ENCODE measurements at regions not wholly inside any gene's neighbourhood (a gene's known extent, or its start where the extent isn't known, plus 50 kb on each side); places are given as distances from the start of the nearest gene placed in this dataset.
A peak's percentile ranks its signal among the peaks of the same experiment; 100 is the strongest.

GRCh38 chr20:11468880-11469279, 448.8 kb upstream of the BTBD3 start:
- WGBS, 2 experiments (ENCODE audit: extremely low coverage in 1 of 2, insufficient coverage in 1 of 2, insufficient read length in 1 of 2, insufficient replicate concordance in 2 of 2, low coverage in 1 of 2, low lambda C conversion rate in 2 of 2, missing lambda C conversion rate in 1 of 2), result 90% methylated on average over 2 of the region's 2 CpGs; no CpG with 5 or more reads in 1 of the 2 experiments
- Histone ChIP-seq H2BK5ac (ENCODE audit: low read depth, low read length) (0 out of 2 replicates have a peak overlapping the region, but pooled peaks have one; percentile 1), H3K27ac (ENCODE audit: low read depth, low read length) (no peak overlapping the region), H3K79me2 (ENCODE audit: control insufficient read depth in 1 of 2, insufficient read depth in 2 of 2, low read length in 2 of 2) (no peaks in the 10 kb centered on the region), H2BK15ac (ENCODE audit: low read length) (no peak overlapping the region), H2BK20ac (ENCODE audit: low read length) (peak overlapping the region; percentile 97), H2AFZ (ENCODE audit: low read length) (no peak overlapping the region), H3K9ac (replicated peaks in 1 of 4; ENCODE audit: extremely low read depth in 1 of 4, low read depth in 3 of 4, low read length in 3 of 4) (no peak overlapping the region), H4K20me1 (replicated peaks in 1 of 2; ENCODE audit: control insufficient read depth in 1 of 2, insufficient read depth in 2 of 2, low read length in 2 of 2) (no peaks in the 10 kb centered on the region), H4K91ac (replicated peaks; ENCODE audit: insufficient read length, low read length) (no peak overlapping the region), H3K14ac (ENCODE audit: insufficient read length) (no peak overlapping the region), H3K9me3 (ENCODE audit: insufficient read depth in 2 of 2, low read depth in 1 of 2, low read length in 1 of 2) (no peaks in the 10 kb centered on the region), H2AK5ac (ENCODE audit: low read depth, low read length) (peak overlapping the region; percentile 32; the same call in 1 of the 2 replicates), H3K23ac (ENCODE audit: insufficient read length) (no peak overlapping the region), H3K4me3 (ENCODE audit: extremely low read depth in 1 of 4, insufficient read depth in 2 of 4, low read depth in 3 of 4, low read length in 4 of 4) (no peak overlapping the region), H4K8ac (ENCODE audit: extremely low read depth, insufficient read depth, low read length) (no peak overlapping the region), H2BK12ac (ENCODE audit: low read depth, low read length) (peak overlapping the region; percentile 84), H2BK120ac (replicated peaks; ENCODE audit: low read depth, low read length) (peak overlapping the region; percentile 3), H3K79me1 (ENCODE audit: low read depth, low read length) (no peaks in the 10 kb centered on the region; the same call in 1 of the 2 replicates), H3K4me1 (replicated peaks in 1 of 4; ENCODE audit: control insufficient read depth in 3 of 4, insufficient read depth in 4 of 4, low read length in 3 of 4) (peaks cover 0 to 8% (median 2%) of the 10 kb centered on the region in 4 experiments; a peak in 4 of 7 replicates), H3K18ac (ENCODE audit: extremely low read depth, low read length) (no peak overlapping the region), H3K4me2 (ENCODE audit: insufficient read depth in 1 of 2, low read depth in 2 of 2, low read length in 2 of 2) (no peak overlapping the region), H3K23me2 (ENCODE audit: low read depth, low read length) (no peaks in the 10 kb centered on the region), H4K5ac (ENCODE audit: insufficient read length, low read depth, low read length) (no peak overlapping the region), H3K4ac (replicated peaks; ENCODE audit: insufficient read length, low read depth, low read length) (no peak overlapping the region), H3K56ac (replicated peaks; ENCODE audit: insufficient read length, low read depth, low read length) (no peak overlapping the region), H3K27me3 (replicated peaks in 1 of 4; ENCODE audit: control insufficient read depth in 3 of 4, extremely low read depth in 1 of 4, insufficient read depth in 3 of 4, low read length in 3 of 4) (no peaks in the 10 kb centered on the region), H3K36me3 (ENCODE audit: control insufficient read depth in 2 of 4, insufficient read depth in 4 of 4, low read length in 3 of 4) (no peaks in the 10 kb centered on the region)
- CTCF ChIA-PET (ENCODE audit: partially characterized antibody), result no interaction called here
- TF ChIP-seq GTF2F1 (IDR thresholded peaks at IDR 0.05; ENCODE audit: borderline replicate concordance, low read depth, low read length), result no peak
- no peak for TF ChIP-seq TBP (IDR thresholded peaks at IDR 0.05; ENCODE audit: low read depth, low read length)
- no peak for TF ChIP-seq ASH2L (IDR thresholded peaks at IDR 0.05; ENCODE audit: low read length)
- TF ChIP-seq TAF7 (optimal IDR thresholded peaks at IDR 0.05; ENCODE audit: borderline replicate concordance, low read depth, low read length), result no peak
- TF ChIP-seq MAFK (IDR thresholded peaks at IDR 0.05; ENCODE audit: low read depth, low read length), result no peak
- TF ChIP-seq RAD21 (IDR thresholded peaks at IDR 0.05 in 1 of 2, conservative IDR thresholded peaks at IDR 0.05 in 1 of 2; ENCODE audit: low read depth in 2 of 2, low read length in 2 of 2), result no peak
- POLR2A ChIA-PET (ENCODE audit: partially characterized antibody), result no interaction called here
- FAIRE-seq (no peak), DNase-seq (ENCODE audit: low read depth in 1 of 2, low spot score in 2 of 2) (no peak)

Data from H1 (cell line).